Nephron (organoid): ENCODE measurements at regions not wholly inside any gene's neighbourhood (a gene's known extent, or its start where the extent isn't known, plus 50 kb on each side); places are given as distances from the start of the nearest gene placed in this dataset.
A peak's percentile ranks its signal among the peaks of the same experiment; 100 is the strongest.
"Not testable (repeated sequence)": the region's sequence is repeated elsewhere in the genome, so short reads cannot be mapped to it uniquely, and the experiment has no call there.

ENCODE experiments used
- H3K27ac Mint-ChIP-seq, 3 experiments: 2 replicates each; pipeline ENCODE4 v1.8.0; 2020; ENCODE audit warnings: mixed read lengths in 3 of 3, mild to moderate bottlenecking in 2 of 3, moderate library complexity in 1 of 3
- H3K27me3 Mint-ChIP-seq: 2 replicates; pipeline ENCODE4 v1.8.0; 2021; ENCODE audit warnings: low read depth, mild to moderate bottlenecking, moderate library complexity, mixed read lengths
- H3K36me3 Mint-ChIP-seq: 2 replicates; pipeline ENCODE4 v1.8.0; 2020; ENCODE audit warnings: low read depth, mixed read lengths
- H3K4me1 Mint-ChIP-seq: 2 replicates; pipeline ENCODE4 v1.8.0; 2020; ENCODE audit warnings: mixed read lengths
- H3K4me3 Mint-ChIP-seq, 3 experiments: 2 replicates each; pipeline ENCODE4 v1.8.0; 2020; ENCODE audit warnings: mild to moderate bottlenecking in 3 of 3, mixed read lengths in 3 of 3, moderate library complexity in 2 of 3
- H3K9me3 Mint-ChIP-seq: 2 replicates; pipeline ENCODE4 v1.8.0; 2020; ENCODE audit warnings: mixed read lengths
- TF ChIP-seq, protein P1 (sequence below), 3 experiments: fragments of 200-600 bp; sonication (generic); IDR thresholded peaks; one replicate each; pipeline ENCODE4 v1.5.0; 2021; ENCODE audit warnings: antibody characterized with exemption in 3 of 3; ENCODE audit not compliant: unreplicated experiment in 3 of 3

DNA sequence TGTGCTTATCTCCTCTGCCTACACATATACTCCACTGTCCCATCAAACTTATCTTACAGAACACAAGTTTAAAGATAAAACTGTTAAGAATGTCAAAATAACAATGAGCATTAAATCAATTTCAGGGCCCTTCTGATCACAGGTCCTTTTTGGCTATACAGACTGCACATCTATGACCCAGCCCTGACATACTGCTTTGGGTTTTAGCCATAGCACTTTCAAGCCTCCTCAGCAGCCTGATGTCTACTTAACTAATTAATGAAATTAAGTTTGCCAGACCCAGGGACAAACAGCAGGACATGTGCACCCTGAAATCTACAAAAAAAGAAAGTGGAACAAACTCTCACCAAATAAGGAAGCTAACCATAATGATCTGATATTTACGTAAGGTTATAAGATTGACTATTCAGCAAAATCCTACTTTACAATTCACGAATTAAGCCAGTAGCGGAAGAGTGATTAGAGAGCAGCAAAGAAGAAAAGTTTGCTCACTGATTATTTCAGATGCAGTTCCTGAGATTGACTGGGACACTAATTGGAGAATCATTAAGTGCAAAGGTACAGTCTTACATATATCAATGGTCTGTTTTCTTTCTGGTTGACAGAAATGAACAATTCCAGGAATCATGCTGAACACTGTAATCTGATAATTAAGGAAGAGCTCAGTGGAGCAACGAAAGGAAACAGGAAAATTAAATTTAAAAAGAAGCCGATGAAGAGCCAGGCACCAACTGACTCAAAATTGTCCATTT lies 669.3 kb upstream of the LRRN3 start:
- Mint-ChIP-seq H3K4me1 (peaks cover 5% of the 10 kb centered on the region), H3K4me3 (no peak overlapping the region), H3K36me3 (no peaks in the 10 kb centered on the region), H3K9me3 (no peaks in the 10 kb centered on the region), H3K27ac (no peak overlapping the region), H3K27me3 (peaks cover 4% of the 10 kb centered on the region)
- TF ChIP-seq, protein P1, sequence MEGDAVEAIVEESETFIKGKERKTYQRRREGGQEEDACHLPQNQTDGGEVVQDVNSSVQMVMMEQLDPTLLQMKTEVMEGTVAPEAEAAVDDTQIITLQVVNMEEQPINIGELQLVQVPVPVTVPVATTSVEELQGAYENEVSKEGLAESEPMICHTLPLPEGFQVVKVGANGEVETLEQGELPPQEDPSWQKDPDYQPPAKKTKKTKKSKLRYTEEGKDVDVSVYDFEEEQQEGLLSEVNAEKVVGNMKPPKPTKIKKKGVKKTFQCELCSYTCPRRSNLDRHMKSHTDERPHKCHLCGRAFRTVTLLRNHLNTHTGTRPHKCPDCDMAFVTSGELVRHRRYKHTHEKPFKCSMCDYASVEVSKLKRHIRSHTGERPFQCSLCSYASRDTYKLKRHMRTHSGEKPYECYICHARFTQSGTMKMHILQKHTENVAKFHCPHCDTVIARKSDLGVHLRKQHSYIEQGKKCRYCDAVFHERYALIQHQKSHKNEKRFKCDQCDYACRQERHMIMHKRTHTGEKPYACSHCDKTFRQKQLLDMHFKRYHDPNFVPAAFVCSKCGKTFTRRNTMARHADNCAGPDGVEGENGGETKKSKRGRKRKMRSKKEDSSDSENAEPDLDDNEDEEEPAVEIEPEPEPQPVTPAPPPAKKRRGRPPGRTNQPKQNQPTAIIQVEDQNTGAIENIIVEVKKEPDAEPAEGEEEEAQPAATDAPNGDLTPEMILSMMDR (IDR thresholded peaks at IDR 0.05; ENCODE audit: unreplicated experiment in 3 of 3): no peak

DNA sequence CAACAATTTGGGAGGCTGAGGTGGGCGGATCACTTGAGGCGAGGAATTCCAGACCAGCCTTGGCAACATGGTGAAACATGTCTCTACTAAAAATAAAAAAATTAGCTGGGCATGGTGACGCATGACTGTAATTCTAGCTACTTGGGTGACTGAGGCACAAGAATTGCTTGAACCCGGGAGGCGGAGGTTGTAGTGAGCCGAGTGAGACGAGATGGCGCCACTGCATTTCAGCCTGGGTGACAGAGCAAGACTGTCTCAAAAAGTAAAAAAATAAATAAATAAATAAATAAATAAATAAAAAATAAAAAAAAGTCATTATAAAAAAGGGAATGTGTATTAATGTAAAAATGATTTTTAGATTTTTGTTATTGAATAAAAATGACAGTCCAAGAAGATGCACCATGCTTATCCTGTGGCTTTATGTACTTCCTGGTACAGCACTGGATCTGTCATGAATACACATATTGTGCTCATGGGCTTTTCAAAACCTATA lies 658.8 kb upstream of the LRRN3 start:
- no peaks in the 10 kb centered on the region for H3K9me3 Mint-ChIP-seq
- H3K27ac Mint-ChIP-seq: no peak overlapping the region
- TF ChIP-seq, protein P1 (IDR thresholded peaks at IDR 0.05; ENCODE audit: unreplicated experiment in 3 of 3): no peak
- peaks cover 3% of the 10 kb centered on the region for H3K27me3 Mint-ChIP-seq
- H3K36me3 Mint-ChIP-seq: no peaks in the 10 kb centered on the region
- H3K4me1 Mint-ChIP-seq: no peaks in the 10 kb centered on the region
- H3K4me3 Mint-ChIP-seq: no peak overlapping the region

DNA sequence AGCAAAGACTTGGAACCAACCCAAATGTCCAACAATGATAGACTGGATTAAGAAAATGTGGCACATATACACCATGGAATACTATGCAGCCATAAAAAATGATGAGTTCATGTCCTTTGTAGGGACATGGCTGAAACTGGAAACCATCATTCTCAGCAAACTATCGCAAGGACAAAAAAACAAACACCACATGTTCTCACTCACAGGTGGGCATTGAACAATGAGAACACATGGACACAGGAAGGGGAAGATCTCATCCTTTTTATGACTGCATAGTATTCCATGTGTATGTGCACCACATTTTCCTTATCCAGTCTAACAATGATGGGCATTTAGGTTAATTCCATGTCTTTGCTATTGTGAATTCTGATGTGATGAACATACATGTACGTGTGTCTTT lies 652.0 kb upstream of the LRRN3 start:
- not testable (repeated sequence) for H3K27ac Mint-ChIP-seq, H3K9me3 Mint-ChIP-seq, H3K36me3 Mint-ChIP-seq, H3K27me3 Mint-ChIP-seq, H3K4me1 Mint-ChIP-seq, H3K4me3 Mint-ChIP-seq

DNA sequence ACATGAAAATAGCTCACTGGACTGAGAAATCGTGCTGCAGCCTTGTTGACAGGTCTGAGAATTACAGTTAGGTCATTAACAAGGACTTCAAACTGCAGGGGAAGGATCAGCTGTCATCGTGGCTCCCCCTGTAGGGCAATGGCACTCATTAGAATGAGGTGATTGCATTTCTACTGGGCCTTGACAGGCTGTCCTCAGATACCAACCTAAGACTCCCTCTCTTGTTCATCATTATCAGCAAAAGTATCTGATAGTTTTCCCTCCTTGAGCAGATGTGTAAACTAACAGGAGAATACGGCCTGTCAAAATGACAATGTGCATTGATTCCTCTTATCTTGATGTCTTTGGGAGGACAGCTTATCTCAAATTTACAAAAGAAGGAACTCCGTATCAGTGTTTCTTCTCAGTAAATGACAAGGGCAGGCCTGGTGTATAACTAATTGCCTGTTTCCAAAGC lies 648.5 kb upstream of the LRRN3 start:
- TF ChIP-seq, protein P1 (IDR thresholded peaks at IDR 0.05; ENCODE audit: unreplicated experiment in 3 of 3): peak; percentile 30 to 57 (median 40)
- H3K4me3 Mint-ChIP-seq: no peak overlapping the region
- H3K36me3 Mint-ChIP-seq: no peaks in the 10 kb centered on the region
- H3K27ac Mint-ChIP-seq: no peak overlapping the region
- H3K4me1 Mint-ChIP-seq: no peaks in the 10 kb centered on the region
- H3K27me3 Mint-ChIP-seq: no peaks in the 10 kb centered on the region
- no peaks in the 10 kb centered on the region for H3K9me3 Mint-ChIP-seq

DNA sequence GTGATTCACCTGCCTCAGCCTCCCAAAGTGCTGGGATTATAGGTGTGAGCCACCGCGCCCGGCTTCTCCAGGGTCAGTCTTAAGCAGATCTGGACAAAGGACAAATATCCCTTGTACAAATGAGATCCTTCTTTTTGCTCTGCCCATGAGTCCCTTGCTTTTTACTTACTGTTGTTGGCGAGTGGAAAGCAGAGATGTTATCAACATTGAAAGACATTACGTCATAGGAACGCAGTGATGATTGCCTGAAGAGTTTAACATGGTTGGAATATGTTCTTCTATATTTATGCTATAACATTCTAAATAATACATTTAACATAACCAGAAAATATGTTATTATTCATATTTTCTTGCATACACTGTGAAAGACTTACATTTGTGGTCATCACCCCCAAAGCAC lies 644.3 kb upstream of the LRRN3 start:
- TF ChIP-seq, protein P1 (IDR thresholded peaks at IDR 0.05; ENCODE audit: unreplicated experiment in 3 of 3): no peak
- H3K9me3 Mint-ChIP-seq: no peaks in the 10 kb centered on the region

DNA sequence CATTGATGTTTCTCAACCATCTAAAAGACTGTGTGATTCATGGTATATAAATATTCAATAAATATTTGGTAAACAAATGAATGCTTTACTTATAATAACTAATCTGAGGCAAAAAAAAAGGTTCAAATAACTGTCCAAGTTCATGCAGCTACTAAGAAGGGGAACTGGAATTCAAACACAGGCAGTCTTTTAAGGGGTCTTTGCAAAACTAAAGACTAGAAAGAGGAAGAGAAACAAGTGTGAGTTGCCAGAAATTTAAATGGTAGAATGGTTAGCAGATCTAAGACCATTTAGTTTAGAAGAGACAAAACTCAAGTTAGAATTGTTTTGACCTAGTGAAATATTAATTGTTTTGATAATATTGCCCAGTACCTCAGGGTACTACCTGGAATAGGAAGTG lies 642.0 kb upstream of the LRRN3 start:
- no peaks in the 10 kb centered on the region for H3K27me3 Mint-ChIP-seq
- H3K36me3 Mint-ChIP-seq: no peaks in the 10 kb centered on the region
- no peaks in the 10 kb centered on the region for H3K4me1 Mint-ChIP-seq
- H3K4me3 Mint-ChIP-seq: no peak overlapping the region
- TF ChIP-seq, protein P1 (IDR thresholded peaks at IDR 0.05; ENCODE audit: unreplicated experiment in 3 of 3): no peak
- no peaks in the 10 kb centered on the region for H3K9me3 Mint-ChIP-seq
- no peak overlapping the region for H3K27ac Mint-ChIP-seq

More for the DNA sequence above, 644.3 kb upstream of the LRRN3 start:
- Mint-ChIP-seq H3K4me1 (no peaks in the 10 kb centered on the region), H3K27me3 (no peaks in the 10 kb centered on the region), H3K27ac (no peak overlapping the region), H3K4me3 (no peak overlapping the region), H3K36me3 (no peaks in the 10 kb centered on the region)
